GM12878 (cell line): ENCODE measurements at regions not wholly inside any gene's neighbourhood (a gene's known extent, or its start where the extent isn't known, plus 50 kb on each side); places are given as distances from the start of the nearest gene placed in this dataset.

ENCODE experiments used
- ATAC-seq: fragments of 200-7000 bp; cut with Tn5 transposase; 3 replicates; pipeline ENCODE4 v1.9.1; 2020; ENCODE audit warnings: mild to moderate bottlenecking, moderate library complexity
- BruUV-seq: library from RNA; stranded (reverse); fragments of 400-500 nt; replicated peaks from 2 replicates; lab custom pipeline; 2021; lab: Mats Ljungman, UMichigan
- CTCF ChIA-PET: fragments of 300-600 bp; sonication (Branson Sonifier 250); formaldehyde crosslinking; extraction: SDS; loops from one replicate; lab custom pipeline; 2021; ENCODE audit warnings: inconsistent platforms; lab: Yijun Ruan, JAX
- POLR2A ChIA-PET: fragments of 350-600 bp; formaldehyde crosslinking; extraction: SDS; loops from one replicate; lab custom pipeline; 2021; ENCODE audit warnings: inconsistent platforms; lab: Charles Lee
- RAD21 ChIA-PET: fragments of 300-600 bp; sonication (Branson Sonifier 250); formaldehyde crosslinking; loops from one replicate; lab custom pipeline; 2023; ENCODE audit warnings: antibody characterized with exemption; ENCODE audit not compliant: unreplicated experiment; lab: Charles Lee
- SMC1A ChIA-PET: fragments of 300-600 bp; sonication (Branson Sonifier 250); formaldehyde crosslinking; loops from one replicate; lab custom pipeline; 2023; ENCODE audit not compliant: unreplicated experiment, uncharacterized antibody; lab: Charles Lee
- DNase-seq: peaks from one replicate; pipeline ENCODE4 v3.0.0-alpha.2; 2011; ENCODE audit warnings: low read depth, low spot score
- FAIRE-seq: peaks from 3 replicates; lab custom pipeline; 2011; peaks lifted over from hg19 to GRCh38; lab: Jason Lieb, UNC
- H2AFZ ChIP-seq: 2 replicates; pipeline ENCODE4 v1.6.0; 2011; ENCODE audit warnings: low read depth, low read length, control low read depth; ENCODE audit not compliant: control insufficient read depth
- H3K27ac ChIP-seq: 2 replicates; pipeline ENCODE4 v1.5.1; 2011; ENCODE audit warnings: control low read depth; ENCODE audit not compliant: control insufficient read depth, insufficient read depth
- H3K27me3 ChIP-seq, 2 experiments: replicated peaks in 1 of 2; 2 replicates each; pipeline versions ENCODE4 v1.6.0 to v1.6.1; 2011; ENCODE audit warnings: low read length in 1 of 2; ENCODE audit not compliant: control insufficient read depth in 2 of 2, insufficient read depth in 2 of 2
- H3K36me3 ChIP-seq, 2 experiments: 2 replicates each; pipeline ENCODE4 v1.5.1; 2011; ENCODE audit warnings: low read length in 1 of 2; ENCODE audit not compliant: control insufficient read depth in 2 of 2, insufficient read depth in 2 of 2
- H3K4me1 ChIP-seq: 2 replicates; pipeline ENCODE4 v1.6.1; 2011; ENCODE audit warnings: mild to moderate bottlenecking, low read length, moderate library complexity, mixed read lengths; ENCODE audit not compliant: control insufficient read depth, insufficient read depth
- H3K4me2 ChIP-seq: 2 replicates; pipeline ENCODE4 v1.6.0; 2011; ENCODE audit warnings: control low read depth; ENCODE audit not compliant: control insufficient read depth, insufficient read depth
- H3K4me3 ChIP-seq: fragments of 200-600 bp; sonication (generic); 2 replicates; pipeline ENCODE4 v1.5.1; 2016
- H3K79me2 ChIP-seq: 2 replicates; pipeline ENCODE4 v1.6.0; 2011; ENCODE audit warnings: low read length; ENCODE audit not compliant: control insufficient read depth, insufficient read depth
- H3K9ac ChIP-seq: 2 replicates; pipeline ENCODE4 v1.8.0; 2011; ENCODE audit warnings: low read length, control low read depth, mixed read lengths; ENCODE audit not compliant: control insufficient read depth, insufficient read depth
- H3K9me3 ChIP-seq: replicated peaks from 3 replicates; pipeline ENCODE4 v1.5.1; 2011; ENCODE audit warnings: mild to moderate bottlenecking, low read length; ENCODE audit not compliant: control insufficient read depth, insufficient read depth
- H4K20me1 ChIP-seq: 2 replicates; pipeline ENCODE4 v1.6.0; 2011; ENCODE audit not compliant: control insufficient read depth, insufficient read depth
- ASH2L ChIP-seq: fragments of 300-600, 200-600 bp; sonication (generic); IDR thresholded peaks from 2 replicates; pipeline ENCODE4 v1.6.1; 2017; ENCODE audit warnings: low read depth, mild to moderate bottlenecking, borderline replicate concordance
- BACH1 ChIP-seq: fragments of 450-650 bp; IDR thresholded peaks from 2 replicates; pipeline ENCODE4 v1.6.1; 2017; ENCODE audit warnings: mild to moderate bottlenecking, borderline replicate concordance
- BMI1 ChIP-seq: fragments of 450-650 bp; IDR thresholded peaks from 2 replicates; pipeline ENCODE4 v1.6.1; 2016; ENCODE audit warnings: mild to moderate bottlenecking, moderate library complexity, borderline replicate concordance
- CBX3 ChIP-seq: fragments of 200-600 bp; sonication (generic); IDR thresholded peaks from 2 replicates; pipeline ENCODE4 v1.6.1; 2016; ENCODE audit warnings: low read depth, borderline replicate concordance
- HDAC2 ChIP-seq: fragments of 200-600 bp; sonication (generic); IDR thresholded peaks from 2 replicates; pipeline ENCODE4 v1.6.1; 2017
- MYB ChIP-seq: fragments of 150-350 bp; IDR thresholded peaks from 2 replicates; pipeline ENCODE4 v1.6.1; 2014; ENCODE audit warnings: mild to moderate bottlenecking, low read depth, low read length, borderline replicate concordance
- NR2F1 ChIP-seq: fragments of 450-650 bp; conservative IDR thresholded peaks from 2 replicates; pipeline ENCODE4 v1.6.1; 2017; ENCODE audit warnings: mild to moderate bottlenecking
- PAX5 ChIP-seq: IDR thresholded peaks from 2 replicates; pipeline ENCODE4 v1.6.1; 2011; ENCODE audit warnings: low read depth, low read length, borderline replicate concordance
- RCOR1 ChIP-seq: conservative IDR thresholded peaks from 2 replicates; pipeline ENCODE4 v1.6.1; 2012; ENCODE audit warnings: low read depth, low read length, improper control_type of control experiment
- ZZZ3 ChIP-seq: IDR thresholded peaks from 2 replicates; pipeline ENCODE4 v1.6.1; 2011; ENCODE audit warnings: low read depth; ENCODE audit not compliant: control insufficient read depth, insufficient read length
- WGBS: methylation state at CpG from one replicate; pipeline ENCODE4 v1.1.6; 2016; ENCODE audit warnings: low lambda C conversion rate; ENCODE audit not compliant: insufficient replicate concordance, insufficient coverage; ENCODE audit errors: missing lambda C conversion rate; 5-methylcytosine and 5-hydroxymethylcytosine counted together
- in situ Hi-C: fragments of 300-500 bp; cut with MboI; formaldehyde crosslinking; loops from 9 replicates; pipeline ENCODE4 v1.14.3; 2018; ENCODE audit warnings: mixed read lengths
- intact Hi-C: fragments of 100-400 bp; cut with micrococcal nuclease; formaldehyde crosslinking; loops from one replicate; pipeline ENCODE4 v1.14.2; 2022; ENCODE audit not compliant: unreplicated experiment
- TF ChIP-seq, protein P1 (sequence below): fragments of 450-650 bp; conservative IDR thresholded peaks from 2 replicates; pipeline ENCODE4 v1.6.1; 2017; ENCODE audit warnings: mild to moderate bottlenecking, moderate library complexity
- TF ChIP-seq, protein P2 (sequence below): fragments of 450-650 bp; IDR thresholded peaks from 2 replicates; pipeline ENCODE4 v1.6.1; 2017; ENCODE audit warnings: borderline replicate concordance
- TF ChIP-seq, protein P3 (sequence below): fragments of 450-650 bp; IDR thresholded peaks from 2 replicates; pipeline ENCODE4 v1.6.1; 2017; ENCODE audit warnings: mild to moderate bottlenecking, moderate library complexity

DNA sequence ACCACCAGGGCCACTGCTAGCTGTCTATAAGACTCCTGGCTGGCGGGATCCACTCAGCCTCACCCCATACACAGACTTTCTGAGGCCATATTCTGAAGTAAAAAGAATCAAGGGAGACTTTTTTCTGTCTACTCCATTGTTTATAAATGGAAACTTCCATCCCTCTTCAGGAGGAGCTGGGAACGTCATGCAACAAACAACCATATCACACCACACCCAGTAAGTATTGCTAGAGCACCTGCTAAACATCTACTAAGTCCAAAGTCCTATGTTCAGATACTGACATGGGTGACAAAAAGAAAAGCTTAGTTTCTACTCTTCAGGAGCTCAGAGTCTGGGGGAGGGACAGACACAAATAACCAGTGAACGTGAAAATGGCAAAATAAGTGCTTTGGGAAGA lies 324.8 kb upstream of the ONECUT1 start:
- POLR2A ChIA-PET: no interaction called here
- RAD21 ChIA-PET: no interaction called here
- H3K9ac ChIP-seq: no peak overlapping the region
- no peak for FAIRE-seq
- no peak overlapping the region for H3K4me3 ChIP-seq
- H3K4me2 ChIP-seq: no peak overlapping the region
- H3K27ac ChIP-seq: no peak overlapping the region
- in situ Hi-C loops: no loop called here
- intact Hi-C loops: no loop called here
- H3K36me3 ChIP-seq: no peaks in the 10 kb centered on the region
- CTCF ChIA-PET: no interaction called here
- H3K27me3 ChIP-seq: no peaks in the 10 kb centered on the region
- DNase-seq: no peak
- H3K9me3 ChIP-seq: no peaks in the 10 kb centered on the region
- no peak for ATAC-seq
- H3K4me1 ChIP-seq: no peaks in the 10 kb centered on the region
- no peaks in the 10 kb centered on the region for H4K20me1 ChIP-seq
- no peak overlapping the region for H2AFZ ChIP-seq
- no TSS peak for BruUV-seq
- SMC1A ChIA-PET: no interaction called here
- WGBS: 8% methylated on average over 3 of the region's 3 CpGs
- no peaks in the 10 kb centered on the region for H3K79me2 ChIP-seq
- no peak for TF ChIP-seq BMI1
- TF ChIP-seq, protein P1, sequence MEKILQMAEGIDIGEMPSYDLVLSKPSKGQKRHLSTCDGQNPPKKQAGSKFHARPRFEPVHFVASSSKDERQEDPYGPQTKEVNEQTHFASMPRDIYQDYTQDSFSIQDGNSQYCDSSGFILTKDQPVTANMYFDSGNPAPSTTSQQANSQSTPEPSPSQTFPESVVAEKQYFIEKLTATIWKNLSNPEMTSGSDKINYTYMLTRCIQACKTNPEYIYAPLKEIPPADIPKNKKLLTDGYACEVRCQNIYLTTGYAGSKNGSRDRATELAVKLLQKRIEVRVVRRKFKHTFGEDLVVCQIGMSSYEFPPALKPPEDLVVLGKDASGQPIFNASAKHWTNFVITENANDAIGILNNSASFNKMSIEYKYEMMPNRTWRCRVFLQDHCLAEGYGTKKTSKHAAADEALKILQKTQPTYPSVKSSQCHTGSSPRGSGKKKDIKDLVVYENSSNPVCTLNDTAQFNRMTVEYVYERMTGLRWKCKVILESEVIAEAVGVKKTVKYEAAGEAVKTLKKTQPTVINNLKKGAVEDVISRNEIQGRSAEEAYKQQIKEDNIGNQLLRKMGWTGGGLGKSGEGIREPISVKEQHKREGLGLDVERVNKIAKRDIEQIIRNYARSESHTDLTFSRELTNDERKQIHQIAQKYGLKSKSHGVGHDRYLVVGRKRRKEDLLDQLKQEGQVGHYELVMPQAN: no peak
- TF ChIP-seq, protein P2, sequence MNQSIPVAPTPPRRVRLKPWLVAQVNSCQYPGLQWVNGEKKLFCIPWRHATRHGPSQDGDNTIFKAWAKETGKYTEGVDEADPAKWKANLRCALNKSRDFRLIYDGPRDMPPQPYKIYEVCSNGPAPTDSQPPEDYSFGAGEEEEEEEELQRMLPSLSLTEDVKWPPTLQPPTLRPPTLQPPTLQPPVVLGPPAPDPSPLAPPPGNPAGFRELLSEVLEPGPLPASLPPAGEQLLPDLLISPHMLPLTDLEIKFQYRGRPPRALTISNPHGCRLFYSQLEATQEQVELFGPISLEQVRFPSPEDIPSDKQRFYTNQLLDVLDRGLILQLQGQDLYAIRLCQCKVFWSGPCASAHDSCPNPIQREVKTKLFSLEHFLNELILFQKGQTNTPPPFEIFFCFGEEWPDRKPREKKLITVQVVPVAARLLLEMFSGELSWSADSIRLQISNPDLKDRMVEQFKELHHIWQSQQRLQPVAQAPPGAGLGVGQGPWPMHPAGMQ: no peak
- TF ChIP-seq NR2F1: no peak
- TF ChIP-seq PAX5: no peak
- no peak for TF ChIP-seq ASH2L
- no peak for TF ChIP-seq CBX3
- TF ChIP-seq RCOR1: no peak
- TF ChIP-seq ZZZ3: no peak
- no peak for TF ChIP-seq MYB
- TF ChIP-seq HDAC2: no peak
- TF ChIP-seq, protein P3, sequence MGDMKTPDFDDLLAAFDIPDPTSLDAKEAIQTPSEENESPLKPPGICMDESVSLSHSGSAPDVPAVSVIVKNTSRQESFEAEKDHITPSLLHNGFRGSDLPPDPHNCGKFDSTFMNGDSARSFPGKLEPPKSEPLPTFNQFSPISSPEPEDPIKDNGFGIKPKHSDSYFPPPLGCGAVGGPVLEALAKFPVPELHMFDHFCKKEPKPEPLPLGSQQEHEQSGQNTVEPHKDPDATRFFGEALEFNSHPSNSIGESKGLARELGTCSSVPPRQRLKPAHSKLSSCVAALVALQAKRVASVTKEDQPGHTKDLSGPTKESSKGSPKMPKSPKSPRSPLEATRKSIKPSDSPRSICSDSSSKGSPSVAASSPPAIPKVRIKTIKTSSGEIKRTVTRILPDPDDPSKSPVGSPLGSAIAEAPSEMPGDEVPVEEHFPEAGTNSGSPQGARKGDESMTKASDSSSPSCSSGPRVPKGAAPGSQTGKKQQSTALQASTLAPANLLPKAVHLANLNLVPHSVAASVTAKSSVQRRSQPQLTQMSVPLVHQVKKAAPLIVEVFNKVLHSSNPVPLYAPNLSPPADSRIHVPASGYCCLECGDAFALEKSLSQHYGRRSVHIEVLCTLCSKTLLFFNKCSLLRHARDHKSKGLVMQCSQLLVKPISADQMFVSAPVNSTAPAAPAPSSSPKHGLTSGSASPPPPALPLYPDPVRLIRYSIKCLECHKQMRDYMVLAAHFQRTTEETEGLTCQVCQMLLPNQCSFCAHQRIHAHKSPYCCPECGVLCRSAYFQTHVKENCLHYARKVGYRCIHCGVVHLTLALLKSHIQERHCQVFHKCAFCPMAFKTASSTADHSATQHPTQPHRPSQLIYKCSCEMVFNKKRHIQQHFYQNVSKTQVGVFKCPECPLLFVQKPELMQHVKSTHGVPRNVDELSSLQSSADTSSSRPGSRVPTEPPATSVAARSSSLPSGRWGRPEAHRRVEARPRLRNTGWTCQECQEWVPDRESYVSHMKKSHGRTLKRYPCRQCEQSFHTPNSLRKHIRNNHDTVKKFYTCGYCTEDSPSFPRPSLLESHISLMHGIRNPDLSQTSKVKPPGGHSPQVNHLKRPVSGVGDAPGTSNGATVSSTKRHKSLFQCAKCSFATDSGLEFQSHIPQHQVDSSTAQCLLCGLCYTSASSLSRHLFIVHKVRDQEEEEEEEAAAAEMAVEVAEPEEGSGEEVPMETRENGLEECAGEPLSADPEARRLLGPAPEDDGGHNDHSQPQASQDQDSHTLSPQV: no peak
- TF ChIP-seq BACH1: no peak
